HEK293 (cell line): ENCODE measurements at regions not wholly inside any gene's neighbourhood (a gene's known extent, or its start where the extent isn't known, plus 50 kb on each side); places are given as distances from the start of the nearest gene placed in this dataset.

Source experiments
- CTCF ChIA-PET: fragments of 350-600 bp; formaldehyde crosslinking; extraction: SDS; loops from one replicate; lab custom pipeline; 2021; ENCODE audit warnings: antibody characterized with exemption; lab: Yijun Ruan, JAX
- POLR2A ChIA-PET: fragments of 300-600 bp; formaldehyde crosslinking; extraction: SDS; loops from one replicate; lab custom pipeline; 2020; ENCODE audit warnings: antibody characterized with exemption, inconsistent platforms; lab: Yijun Ruan, JAX
- H3K27ac ChIP-seq: fragments of 200-500 bp; sonication (Bioruptor generic); 2 replicates; pipeline ENCODE4 v1.5.1; 2014; ENCODE audit warnings: low read depth, low read length, control low read depth, inconsistent platforms; ENCODE audit errors: extremely low read depth
- H3K36me3 ChIP-seq, 2 experiments: fragments of 200-500 bp in 1 of 2; sonication (Bioruptor generic) in 1 of 2; 1 replicate in 1 of 2; 2 replicates in 1 of 2; pipeline ENCODE4 v1.5.1; 2014 to 2017; ENCODE audit warnings: inconsistent platforms in 2 of 2, low read length in 2 of 2; ENCODE audit not compliant: control insufficient read depth in 2 of 2, insufficient read depth in 1 of 2
- H3K4me1 ChIP-seq: fragments of 200-500 bp; sonication (Bioruptor generic); 2 replicates; pipeline ENCODE4 v1.5.1; 2014; ENCODE audit warnings: mild to moderate bottlenecking, low read length, inconsistent platforms; ENCODE audit not compliant: control insufficient read depth, insufficient read depth
- H3K4me3 ChIP-seq: 2 replicates; pipeline ENCODE4 v1.5.1; 2011; ENCODE audit warnings: low read depth, mild to moderate bottlenecking, control low read depth, low read length, moderate library complexity
- H3K9me3 ChIP-seq: fragments of 200-500 bp; sonication (Bioruptor generic); 2 replicates; pipeline ENCODE4 v1.5.1; 2014; ENCODE audit warnings: low read depth, low read length, inconsistent platforms; ENCODE audit not compliant: control insufficient read depth, insufficient read depth
- GLI2 ChIP-seq: fragments of 450-650 bp; formaldehyde crosslinking; IDR thresholded peaks from 2 replicates; pipeline ENCODE4; 2017; ENCODE audit warnings: missing biosample characterization, missing genetic modification characterization, low read depth, borderline replicate concordance
- HOXA7 ChIP-seq: sonication (generic); formaldehyde crosslinking; IDR thresholded peaks from 2 replicates; pipeline ENCODE4 v1.8.1; 2022; ENCODE audit warnings: missing genetic modification reagents, borderline replicate concordance
- KLF10 ChIP-seq: fragments of 450-650 bp; IDR thresholded peaks from 2 replicates; pipeline ENCODE4 v1.5.1; 2018; ENCODE audit warnings: missing biosample characterization, mild to moderate bottlenecking, missing genetic modification characterization
- OVOL3 ChIP-seq: fragments of 450-650 bp; formaldehyde crosslinking; IDR thresholded peaks from 2 replicates; pipeline ENCODE4 v1.5.1; 2016; ENCODE audit warnings: missing biosample characterization, missing genetic modification characterization
- PATZ1 ChIP-seq: fragments of 450-650 bp; formaldehyde crosslinking; IDR thresholded peaks from 2 replicates; pipeline ENCODE4 v1.5.1; 2016; ENCODE audit warnings: missing biosample characterization, missing genetic modification characterization
- PRDM4 ChIP-seq: fragments of 450-650 bp; formaldehyde crosslinking; IDR thresholded peaks from 2 replicates; pipeline ENCODE4 v1.5.1; 2017; ENCODE audit warnings: missing biosample characterization, missing genetic modification characterization
- SETDB1 ChIP-seq: IDR thresholded peaks from one replicate; pipeline ENCODE4 v1.6.1; 2017; ENCODE audit warnings: mild to moderate bottlenecking, low read length, moderate library complexity, mixed read lengths; ENCODE audit not compliant: insufficient read length
- ZBTB48 ChIP-seq: fragments of 450-650 bp; formaldehyde crosslinking; IDR thresholded peaks from 2 replicates; pipeline ENCODE4 v1.5.1; 2016; ENCODE audit warnings: missing biosample characterization, missing genetic modification characterization
- ZIC2 ChIP-seq: fragments of 450-650 bp; formaldehyde crosslinking; IDR thresholded peaks from 2 replicates; pipeline ENCODE4 v1.5.1; 2016; ENCODE audit warnings: missing biosample characterization, missing genetic modification characterization
- ZNF174 ChIP-seq: fragments of 450-650 bp; formaldehyde crosslinking; IDR thresholded peaks from 2 replicates; pipeline ENCODE4 v1.5.0; 2017; ENCODE audit warnings: missing biosample characterization, mild to moderate bottlenecking, missing genetic modification characterization
- ZNF239 ChIP-seq: fragments of 450-650 bp; formaldehyde crosslinking; IDR thresholded peaks from 2 replicates; pipeline ENCODE4 v1.5.1; 2016; ENCODE audit warnings: missing biosample characterization, missing genetic modification characterization
- ZNF274 ChIP-seq, 2 experiments: fragments of 200-500 bp in 1 of 2; fragments of 450-650 bp in 1 of 2; sonication (Bioruptor generic) in 1 of 2; formaldehyde crosslinking in 1 of 2; IDR thresholded peaks; 2 replicates each; pipeline versions ENCODE4 v1.5.1 to v1.6.1; 2014 to 2016; ENCODE audit warnings: borderline replicate concordance in 1 of 2, inconsistent platforms in 1 of 2, low read length in 1 of 2, missing biosample characterization in 1 of 2, missing genetic modification characterization in 1 of 2
- ZNF48 ChIP-seq: fragments of 450-650 bp; formaldehyde crosslinking; IDR thresholded peaks from 2 replicates; pipeline ENCODE4 v1.5.1; 2016; ENCODE audit warnings: missing biosample characterization, missing genetic modification characterization
- ZNF529 ChIP-seq: fragments of 450-650 bp; formaldehyde crosslinking; IDR thresholded peaks from 2 replicates; pipeline ENCODE4 v1.5.1; 2017; ENCODE audit warnings: missing genetic modification characterization, missing biosample characterization; ENCODE audit not compliant: insufficient replicate concordance
- ZNF544 ChIP-seq: fragments of 450-650 bp; formaldehyde crosslinking; IDR thresholded peaks from 2 replicates; pipeline ENCODE4 v1.5.0; 2017; ENCODE audit warnings: missing biosample characterization, missing genetic modification characterization
- ZNF558 ChIP-seq: fragments of 450-650 bp; formaldehyde crosslinking; IDR thresholded peaks from 2 replicates; pipeline ENCODE4 v1.5.1; 2016; ENCODE audit warnings: missing biosample characterization, missing genetic modification characterization
- ZNF707 ChIP-seq: fragments of 450-650 bp; formaldehyde crosslinking; IDR thresholded peaks from 2 replicates; pipeline ENCODE4 v1.5.1; 2016; ENCODE audit warnings: missing biosample characterization, missing genetic modification characterization
- ZNF747 ChIP-seq: fragments of 450-650 bp; formaldehyde crosslinking; IDR thresholded peaks from 2 replicates; pipeline ENCODE4 v1.5.1; 2016; ENCODE audit warnings: missing biosample characterization, missing genetic modification characterization
- TF ChIP-seq, protein P1 (sequence below): fragments of 450-650 bp; formaldehyde crosslinking; IDR thresholded peaks from 2 replicates; pipeline ENCODE4 v1.5.1; 2016; ENCODE audit warnings: missing biosample characterization, missing genetic modification characterization

- TF ChIP-seq ZNF274 (IDR thresholded peaks at IDR 0.05; ENCODE audit: low read length) (no peak), ZNF274 (tag by site-specific recombination; IDR thresholded peaks at IDR 0.05; ENCODE audit: borderline replicate concordance) (no peak), ZNF239 (no peak)
Observed at GRCh38 chr3:34238407-34238806, 440.0 kb downstream of the PDCD6IP start (continued).

DNA sequence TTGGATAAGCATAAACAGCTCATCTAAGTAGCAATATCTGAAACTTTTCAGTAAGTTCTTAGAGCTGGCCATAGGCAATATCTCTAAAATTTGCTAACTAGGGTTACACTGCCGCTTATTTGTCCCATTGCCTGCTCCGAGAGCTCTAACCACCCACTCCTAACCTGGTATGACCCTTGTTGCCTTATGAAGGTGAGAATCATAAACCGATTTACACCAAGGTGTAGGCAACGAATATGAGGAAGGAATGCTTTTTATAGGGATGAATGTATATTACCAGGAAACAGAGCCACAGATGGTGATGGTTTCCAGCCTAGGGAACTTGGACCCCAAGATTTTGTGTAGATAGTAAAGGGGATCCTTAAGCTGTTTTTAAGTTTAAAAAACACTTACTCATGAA is 440.9 kb downstream of the PDCD6IP start:
- ChIA-PET POLR2A (no interaction called here), CTCF (interaction anchor here (0.6 kb wide), 1 partner anchor 62 kb away, joined by 3 read pairs; no protein-coding TSS in a partner anchor)
- Histone ChIP-seq H3K4me3 (no peak overlapping the region), H3K27ac (no peak overlapping the region), H3K36me3 (no peaks in the 10 kb centered on the region), H3K4me1 (no peaks in the 10 kb centered on the region), H3K9me3 (no peaks in the 10 kb centered on the region)
- TF ChIP-seq PATZ1, result no peak
- TF ChIP-seq, protein P1, sequence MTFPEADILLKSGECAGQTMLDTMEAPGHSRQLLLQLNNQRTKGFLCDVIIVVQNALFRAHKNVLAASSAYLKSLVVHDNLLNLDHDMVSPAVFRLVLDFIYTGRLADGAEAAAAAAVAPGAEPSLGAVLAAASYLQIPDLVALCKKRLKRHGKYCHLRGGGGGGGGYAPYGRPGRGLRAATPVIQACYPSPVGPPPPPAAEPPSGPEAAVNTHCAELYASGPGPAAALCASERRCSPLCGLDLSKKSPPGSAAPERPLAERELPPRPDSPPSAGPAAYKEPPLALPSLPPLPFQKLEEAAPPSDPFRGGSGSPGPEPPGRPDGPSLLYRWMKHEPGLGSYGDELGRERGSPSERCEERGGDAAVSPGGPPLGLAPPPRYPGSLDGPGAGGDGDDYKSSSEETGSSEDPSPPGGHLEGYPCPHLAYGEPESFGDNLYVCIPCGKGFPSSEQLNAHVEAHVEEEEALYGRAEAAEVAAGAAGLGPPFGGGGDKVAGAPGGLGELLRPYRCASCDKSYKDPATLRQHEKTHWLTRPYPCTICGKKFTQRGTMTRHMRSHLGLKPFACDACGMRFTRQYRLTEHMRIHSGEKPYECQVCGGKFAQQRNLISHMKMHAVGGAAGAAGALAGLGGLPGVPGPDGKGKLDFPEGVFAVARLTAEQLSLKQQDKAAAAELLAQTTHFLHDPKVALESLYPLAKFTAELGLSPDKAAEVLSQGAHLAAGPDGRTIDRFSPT, result no peak
- TF ChIP-seq ZNF529 (tag by site-specific recombination), result no peak

DNA sequence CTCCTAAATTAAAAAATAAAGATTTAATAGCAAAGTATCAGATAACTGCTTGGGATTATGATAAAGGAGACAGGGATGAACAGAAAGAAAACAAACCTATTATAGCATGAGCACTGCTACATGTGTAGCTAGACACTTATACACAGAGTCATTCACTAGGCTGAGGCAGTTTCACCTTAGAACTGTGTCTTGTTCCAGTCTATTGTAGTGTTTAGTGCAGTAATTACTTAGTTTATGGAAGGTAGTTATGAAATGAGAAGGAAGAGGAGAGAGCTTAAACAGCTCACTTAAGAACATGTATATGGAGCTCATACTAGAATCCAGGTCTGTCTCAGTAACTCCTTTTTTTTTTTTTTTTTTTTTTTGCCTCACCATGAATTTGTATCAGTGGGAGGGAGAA is 441.4 kb downstream of the PDCD6IP start:
- Histone ChIP-seq H3K9me3 (no peaks in the 10 kb centered on the region), H3K4me1 (no peaks in the 10 kb centered on the region), H3K36me3 (no peaks in the 10 kb centered on the region), H3K4me3 (no peak overlapping the region), H3K27ac (no peak overlapping the region)
- TF ChIP-seq ZNF544 (tag by site-specific recombination), result no peak
- TF ChIP-seq HOXA7 (CRISPR knock-in tag), result no peak
- TF ChIP-seq PRDM4 (tag by site-specific recombination), result no peak
- TF ChIP-seq ZNF48 (tag by site-specific recombination), result no peak
- TF ChIP-seq OVOL3 (tag by site-specific recombination), result no peak
- no peak for TF ChIP-seq GLI2 (tag by site-specific recombination)
- no peak for TF ChIP-seq SETDB1
- no peak for TF ChIP-seq ZNF747 (tag by site-specific recombination)
- TF ChIP-seq ZNF707 (tag by site-specific recombination), result no peak
- TF ChIP-seq ZNF558 (tag by site-specific recombination), result no peak
- no peak for TF ChIP-seq ZIC2 (tag by site-specific recombination)
- no peak for TF ChIP-seq ZNF529 (tag by site-specific recombination)
- TF ChIP-seq ZBTB48 (tag by site-specific recombination), result no peak
- TF ChIP-seq ZNF174, result no peak
- no peak for TF ChIP-seq KLF10
- ChIA-PET CTCF (interaction anchor here (0.7 kb wide), 1 partner anchor 291 kb away, joined by 4 read pairs; no protein-coding TSS in a partner anchor), POLR2A (no interaction called here)
